ENCODE measurements at regions not wholly inside any gene's neighbourhood (a gene's known extent, or its start where the extent isn't known, plus 50 kb on each side); places are given as distances from the start of the nearest gene placed in this dataset.

DNA sequence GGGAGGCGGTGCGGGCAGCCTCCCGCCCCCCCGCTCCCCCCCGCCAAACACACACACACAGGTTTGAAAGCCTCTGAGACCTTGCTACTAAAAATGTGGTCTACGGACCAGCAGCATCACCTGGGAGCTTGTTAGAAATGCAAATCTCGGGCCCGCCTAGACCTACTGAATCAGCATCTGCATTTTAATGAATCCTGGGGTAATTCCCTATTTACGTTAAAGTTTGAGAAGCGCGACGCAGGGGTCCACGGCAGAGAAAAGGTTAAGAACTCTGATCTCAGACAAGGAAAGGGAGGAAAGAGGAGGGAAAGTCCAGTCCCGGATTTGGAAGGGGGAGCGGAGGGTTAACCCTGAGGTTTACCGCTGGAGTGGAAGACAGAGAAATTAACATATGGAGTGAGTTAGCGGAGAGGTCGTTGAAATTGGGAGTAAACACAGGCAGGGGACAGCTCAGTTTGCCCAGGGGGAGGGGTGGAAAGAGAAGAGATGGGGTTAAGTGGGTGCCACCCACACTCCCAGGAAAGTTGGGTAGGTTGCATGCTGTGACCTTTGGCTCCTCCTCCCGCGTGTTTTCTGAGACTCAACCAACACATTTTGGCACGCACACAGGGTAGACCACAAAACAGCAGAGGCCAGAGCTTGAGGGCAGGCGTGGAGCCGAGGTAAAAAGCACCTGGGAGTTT is 483.6 kb downstream of the BCOR start:
- DNase-seq (ENCODE audit: low read depth in 1 of 2, low spot score in 1 of 2): peak in 1 of 2 donors; percentile 40

- no peak for DNase-seq (ENCODE audit: low read depth in 1 of 2, low spot score in 1 of 2)
Observed at GRCh38 chrX:39614680-39614998, 483.1 kb downstream of the BCOR start.

- no peak for DNase-seq (ENCODE audit: low read depth in 1 of 2, low spot score in 1 of 2)
Observed at GRCh38 chrX:39616098-39616729, 481.5 kb downstream of the BCOR start.

DNA sequence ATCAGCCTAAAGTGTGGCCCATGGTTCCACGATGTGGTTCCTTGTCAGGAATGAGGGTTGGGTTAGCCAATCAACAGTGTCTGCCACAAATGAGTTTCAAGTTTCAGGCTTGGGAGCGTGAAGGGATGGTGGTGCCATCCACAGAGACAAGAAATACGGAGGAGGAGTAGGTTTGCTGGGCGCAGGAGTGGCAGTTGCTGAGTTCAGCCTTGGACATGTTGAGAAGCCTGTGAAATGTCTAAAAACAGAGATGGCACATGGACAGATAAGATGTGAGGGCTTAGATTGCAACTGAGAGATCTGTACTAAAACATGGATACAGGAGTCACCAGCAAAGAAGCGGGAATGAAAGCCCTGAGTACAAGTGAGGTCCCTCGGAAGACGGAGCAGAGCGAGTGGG is 481.0 kb downstream of the BCOR start:
- no peak for DNase-seq (ENCODE audit: low read depth in 1 of 2, low spot score in 1 of 2)

- DNase-seq (ENCODE audit: low read depth in 1 of 2, low spot score in 1 of 2): no peak
Observed at GRCh38 chrX:39618178-39618577, 479.6 kb downstream of the BCOR start.

DNA sequence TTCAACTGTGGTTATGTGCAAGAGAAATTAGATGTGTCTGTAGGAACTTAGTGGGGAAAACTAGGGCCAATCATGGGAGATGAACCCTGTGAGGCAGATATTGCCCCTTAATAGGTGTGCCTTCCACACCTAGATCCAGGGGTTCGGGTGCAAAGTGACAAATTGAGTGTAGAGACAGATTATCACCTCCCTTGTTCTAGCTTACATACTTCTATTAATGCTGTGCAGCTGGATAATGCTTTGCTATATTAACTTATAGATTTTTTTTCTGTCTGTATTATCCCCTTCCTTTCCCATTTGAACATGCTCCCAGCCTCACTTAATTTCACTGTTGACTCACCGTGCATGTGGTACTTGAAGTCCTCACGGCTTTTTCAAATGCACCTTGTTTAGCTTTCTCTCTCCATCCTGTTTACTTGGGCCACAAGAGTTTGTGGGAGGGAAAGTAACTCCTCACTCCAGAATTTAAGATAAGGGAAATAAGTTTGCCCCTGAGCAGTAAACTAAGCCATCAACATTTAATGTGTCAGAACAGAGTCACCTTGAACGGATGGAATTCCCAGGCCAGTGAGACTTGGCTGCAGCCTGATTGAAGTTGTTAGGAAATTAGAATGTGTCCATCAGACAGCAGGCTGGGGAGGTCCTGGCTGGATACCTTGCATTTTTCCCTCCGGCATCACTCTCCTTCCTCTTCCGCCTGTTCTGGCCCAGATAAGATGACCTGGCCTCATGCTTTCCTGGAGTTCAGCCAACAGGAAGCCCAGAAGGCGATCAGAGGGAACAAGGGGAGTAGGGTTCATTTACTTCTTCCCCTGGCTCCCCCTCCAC is 478.4 kb downstream of the BCOR start:
- DNase-seq (ENCODE audit: low read depth in 1 of 2, low spot score in 1 of 2): no peak

- DNase-seq (ENCODE audit: low read depth in 1 of 2, low spot score in 1 of 2): no peak
Observed at GRCh38 chrX:39624166-39624565, 473.6 kb downstream of the BCOR start.

DNA sequence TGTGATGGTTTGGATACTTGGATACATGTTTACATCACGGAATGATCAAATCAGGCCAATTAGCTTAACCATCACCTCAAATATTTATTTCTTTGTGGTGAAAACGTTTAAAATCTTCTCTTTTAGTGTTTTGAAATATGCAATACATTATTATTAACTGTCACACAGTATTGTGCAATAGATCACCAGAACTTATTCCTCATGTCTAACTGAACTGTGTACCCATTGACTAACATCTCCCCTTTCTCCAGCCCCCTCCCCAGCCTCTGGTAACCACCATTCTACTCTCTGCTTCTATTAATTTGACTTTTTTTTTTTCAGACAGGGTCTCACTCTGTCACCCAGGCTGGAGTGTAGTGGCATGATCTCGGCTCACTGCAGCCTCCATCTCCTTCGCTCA is 471.9 kb downstream of the BCOR start:
- DNase-seq (ENCODE audit: low read depth in 1 of 2, low spot score in 1 of 2): no peak

DNA sequence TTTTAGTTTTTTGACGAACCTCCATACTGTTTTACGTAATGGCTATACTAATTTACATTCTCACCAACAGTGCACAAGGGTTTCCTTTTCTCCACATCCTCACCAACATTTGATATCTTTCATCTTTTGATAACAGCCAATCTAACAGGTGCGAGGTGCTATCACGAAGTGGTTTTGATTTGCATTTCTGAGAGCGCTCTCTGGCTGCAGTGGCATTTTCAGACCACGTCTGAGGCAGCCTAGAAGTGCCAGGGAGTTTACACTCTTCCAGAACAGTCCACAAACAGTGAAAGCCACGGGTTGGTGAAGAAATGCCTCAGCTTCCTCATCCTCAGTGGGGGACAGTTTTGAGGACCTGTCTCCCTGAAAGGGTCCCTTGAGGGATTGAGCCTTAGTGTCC is 471.0 kb downstream of the BCOR start:
- no peak for DNase-seq (ENCODE audit: low read depth in 1 of 2, low spot score in 1 of 2)

DNA sequence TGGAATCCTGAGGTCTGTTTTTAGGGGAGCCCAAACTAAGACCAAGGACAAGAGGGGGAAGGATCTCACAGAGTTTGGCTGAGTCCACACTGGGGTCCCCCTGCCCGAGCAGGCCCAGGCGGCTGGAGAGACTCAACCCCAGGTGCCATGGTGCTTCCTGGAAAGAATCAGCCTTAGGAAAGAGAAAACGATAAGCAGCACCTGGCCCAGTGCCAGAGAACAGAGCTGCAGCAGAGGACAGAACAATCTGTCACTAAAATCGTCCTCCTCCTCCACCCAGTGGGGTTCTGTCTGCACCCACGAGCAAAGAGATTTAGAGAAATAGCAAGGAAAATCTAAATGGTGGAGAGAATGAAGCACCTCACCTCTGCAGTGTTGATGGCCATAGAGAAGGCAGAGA is 470.5 kb downstream of the BCOR start:
- DNase-seq (ENCODE audit: low read depth in 1 of 2, low spot score in 1 of 2): no peak

DNA sequence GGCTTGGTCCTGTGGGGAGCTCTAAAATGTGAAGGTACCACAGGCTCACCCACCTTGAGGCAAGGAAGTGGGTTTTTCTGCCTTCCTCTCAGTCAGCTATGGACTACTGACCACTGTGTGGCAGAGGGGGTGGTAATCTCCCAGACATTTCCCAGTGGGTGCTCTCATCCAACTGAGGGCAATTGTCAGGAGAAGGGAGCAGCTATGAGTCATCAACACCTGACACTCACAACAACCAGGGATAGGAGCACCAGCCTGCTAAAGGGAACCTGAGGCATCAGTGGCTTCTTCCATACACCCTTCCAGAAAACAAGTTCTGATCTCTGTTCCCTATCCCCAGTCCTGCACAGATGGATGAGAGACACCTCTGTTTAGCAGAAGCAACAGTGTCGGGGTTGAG is 468.8 kb downstream of the BCOR start:
- DNase-seq (ENCODE audit: low read depth in 1 of 2, low spot score in 1 of 2): no peak

- no peak for DNase-seq (ENCODE audit: low read depth in 1 of 2, low spot score in 1 of 2)
Observed at GRCh38 chrX:39630344-39630743, 467.4 kb downstream of the BCOR start.

DNA sequence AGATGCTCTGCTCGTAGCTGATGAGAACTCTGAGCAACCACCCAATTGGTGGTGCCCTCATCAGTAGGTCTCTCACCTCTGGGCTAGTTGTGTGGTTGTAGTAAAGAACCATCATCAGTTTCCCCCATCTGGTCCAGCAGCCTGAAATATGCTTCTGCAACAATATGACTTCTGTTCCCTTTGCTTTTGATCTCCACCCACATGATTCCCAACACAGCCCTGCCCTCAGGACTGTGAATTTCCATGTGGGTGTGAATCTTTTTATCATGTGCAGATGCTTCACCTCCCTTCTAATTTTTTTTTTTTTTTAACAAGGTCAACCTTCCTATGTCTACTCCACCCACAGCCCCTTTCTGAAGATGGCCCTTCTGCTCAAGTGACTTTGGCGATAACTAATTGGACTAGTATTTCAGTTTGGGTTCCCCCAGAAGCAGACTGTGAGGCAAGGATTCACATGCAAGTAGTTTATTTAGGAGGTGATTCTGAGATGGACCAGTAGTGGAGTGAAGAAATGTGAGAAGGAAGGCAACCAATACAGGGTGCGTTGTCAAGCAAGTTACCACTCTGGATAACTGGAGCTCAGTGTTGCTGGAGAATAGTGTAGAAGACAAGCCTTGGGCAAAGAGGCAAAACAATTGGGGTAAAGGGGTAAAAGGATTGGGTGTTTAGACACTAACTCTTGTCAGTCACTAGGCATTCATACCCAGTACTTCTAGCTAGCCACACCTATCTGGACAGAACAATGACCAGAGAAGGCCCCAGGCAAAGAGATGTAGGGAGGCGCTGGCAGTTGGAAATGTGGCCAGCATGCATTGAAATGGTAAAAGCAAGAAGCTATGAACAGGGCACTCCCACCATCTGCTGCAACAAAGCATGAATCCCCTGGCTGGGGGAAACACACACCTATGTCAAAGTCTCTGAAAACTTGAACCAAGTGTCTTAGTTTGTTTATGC is 466.2 kb downstream of the BCOR start:
- no peak for DNase-seq (ENCODE audit: low read depth in 1 of 2, low spot score in 1 of 2)

- DNase-seq (ENCODE audit: low read depth in 1 of 2, low spot score in 1 of 2): no peak
Observed at GRCh38 chrX:39633293-39633692, 464.5 kb downstream of the BCOR start.

- DNase-seq (ENCODE audit: low read depth in 1 of 2, low spot score in 1 of 2): no peak
Observed at GRCh38 chrX:39636481-39636880, 461.3 kb downstream of the BCOR start.

DNA sequence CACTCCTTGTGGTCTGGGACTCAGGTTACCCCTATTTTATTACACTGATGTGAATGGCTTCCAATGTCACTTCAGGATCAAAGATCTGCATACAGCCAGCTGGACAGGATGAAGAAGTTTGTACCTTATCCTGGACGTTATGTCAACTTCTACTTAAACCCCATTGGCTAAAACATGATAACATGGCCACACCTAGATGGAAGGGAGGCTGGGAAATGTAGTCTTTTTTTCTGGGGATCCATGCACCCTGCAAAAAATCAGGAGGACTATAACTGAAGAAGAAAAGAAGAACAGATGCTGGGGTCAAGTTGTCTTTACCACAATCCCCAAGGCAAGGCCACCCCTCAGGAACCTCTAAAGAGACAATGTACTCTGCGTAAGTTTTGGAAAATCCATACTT is 459.2 kb downstream of the BCOR start:
- DNase-seq (ENCODE audit: low read depth in 1 of 2, low spot score in 1 of 2): no peak

DNA sequence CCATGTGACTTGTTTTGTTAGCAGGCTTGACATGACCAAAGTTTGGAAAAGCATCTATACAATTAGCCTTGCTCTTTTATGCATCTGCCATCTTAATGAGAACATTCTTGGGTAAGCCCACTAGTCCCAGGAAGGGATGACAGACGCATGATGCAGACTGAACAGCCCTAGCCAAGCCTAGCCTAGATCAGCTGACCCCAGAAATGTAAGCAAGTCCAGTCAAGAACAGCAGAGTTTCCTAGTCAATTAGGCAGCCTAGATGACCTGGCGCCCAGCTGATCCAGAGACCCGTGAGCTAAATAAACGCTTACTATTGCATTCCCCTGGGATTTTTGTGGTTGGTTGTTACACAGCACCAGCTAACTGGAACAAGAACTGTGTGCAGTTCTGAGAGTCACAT is 457.9 kb downstream of the BCOR start:
- no peak for DNase-seq (ENCODE audit: low read depth in 1 of 2, low spot score in 1 of 2)

DNA sequence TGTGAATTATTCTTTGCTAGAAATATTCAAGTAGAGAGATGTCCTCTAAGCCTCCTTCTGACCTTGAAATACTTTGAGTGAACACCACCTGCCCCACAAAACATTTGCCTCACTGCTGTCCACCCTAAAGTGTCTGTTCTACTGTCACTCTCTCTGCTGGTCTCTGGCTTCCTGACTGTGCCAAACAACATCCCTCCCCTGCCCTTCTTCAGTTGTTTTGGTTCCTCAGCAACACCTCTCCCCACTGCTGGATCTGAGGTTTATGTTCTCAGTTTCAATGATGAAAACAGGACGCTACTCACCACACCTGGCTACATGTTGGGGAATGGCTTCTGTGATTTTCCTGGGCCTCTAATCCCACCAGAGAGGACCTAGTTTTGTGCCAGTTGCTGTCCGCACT is 456.9 kb downstream of the BCOR start:
- DNase-seq (ENCODE audit: low read depth in 1 of 2, low spot score in 1 of 2): no peak

GRCh38 chrX:39642071-39642470 is 455.7 kb downstream of the BCOR start:
- no peak for DNase-seq (ENCODE audit: low read depth in 1 of 2, low spot score in 1 of 2)

DNA sequence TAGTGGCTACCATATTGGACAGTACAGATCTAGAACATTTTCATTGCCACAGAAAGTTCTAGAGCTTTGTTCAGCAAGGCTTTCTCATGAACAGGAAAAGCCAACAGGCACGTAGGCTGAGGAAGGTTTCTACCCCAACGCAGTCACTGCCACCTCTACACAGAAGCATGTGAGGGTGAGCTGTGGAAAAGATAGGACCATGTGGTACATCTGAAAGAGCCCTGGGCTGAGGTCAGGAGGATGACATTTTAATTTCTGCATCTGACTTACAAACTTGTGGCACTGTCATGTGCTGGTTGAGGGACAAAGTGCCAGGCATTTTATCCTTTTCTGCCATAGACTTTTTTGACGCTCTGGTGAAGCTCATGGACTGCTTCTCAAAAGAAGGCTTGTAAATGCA is 454.2 kb downstream of the BCOR start:
- no peak for DNase-seq (ENCODE audit: low read depth in 1 of 2, low spot score in 1 of 2)

GRCh38 chrX:39645178-39645895 is 452.4 kb downstream of the BCOR start:
- DNase-seq (ENCODE audit: low read depth in 1 of 2, low spot score in 1 of 2): no peak
